Astrocyte of the cerebellum (primary cell): ENCODE measurements at regions not wholly inside any gene's neighbourhood (a gene's known extent, or its start where the extent isn't known, plus 50 kb on each side); places are given as distances from the start of the nearest gene placed in this dataset.

ENCODE experiments used
- DNase-seq: peaks from one replicate; pipeline ENCODE4 v3.0.0-alpha.2; 2011; ENCODE audit warnings: low read depth
- H3K4me3 ChIP-seq: 2 replicates; pipeline ENCODE4 v1.5.1; 2011; ENCODE audit warnings: mild to moderate bottlenecking, low read depth, low read length, moderate library complexity
- in situ Hi-C: cut with HindIII; loops from 2 replicates; pipeline ENCODE4 v1.10.0; 2017; ENCODE audit warnings: low sequenced_read_pairs
- TF ChIP-seq, protein P1 (sequence below): IDR thresholded peaks from 2 replicates; pipeline ENCODE4 v1.5.1; 2012; ENCODE audit warnings: low read length, low read depth, moderate library complexity, mild to moderate bottlenecking; ENCODE audit errors: missing control alignments

- DNase-seq: no peak
- no peak overlapping the region for H3K4me3 ChIP-seq
- in situ Hi-C loops: no loop called here
- TF ChIP-seq, protein P1, sequence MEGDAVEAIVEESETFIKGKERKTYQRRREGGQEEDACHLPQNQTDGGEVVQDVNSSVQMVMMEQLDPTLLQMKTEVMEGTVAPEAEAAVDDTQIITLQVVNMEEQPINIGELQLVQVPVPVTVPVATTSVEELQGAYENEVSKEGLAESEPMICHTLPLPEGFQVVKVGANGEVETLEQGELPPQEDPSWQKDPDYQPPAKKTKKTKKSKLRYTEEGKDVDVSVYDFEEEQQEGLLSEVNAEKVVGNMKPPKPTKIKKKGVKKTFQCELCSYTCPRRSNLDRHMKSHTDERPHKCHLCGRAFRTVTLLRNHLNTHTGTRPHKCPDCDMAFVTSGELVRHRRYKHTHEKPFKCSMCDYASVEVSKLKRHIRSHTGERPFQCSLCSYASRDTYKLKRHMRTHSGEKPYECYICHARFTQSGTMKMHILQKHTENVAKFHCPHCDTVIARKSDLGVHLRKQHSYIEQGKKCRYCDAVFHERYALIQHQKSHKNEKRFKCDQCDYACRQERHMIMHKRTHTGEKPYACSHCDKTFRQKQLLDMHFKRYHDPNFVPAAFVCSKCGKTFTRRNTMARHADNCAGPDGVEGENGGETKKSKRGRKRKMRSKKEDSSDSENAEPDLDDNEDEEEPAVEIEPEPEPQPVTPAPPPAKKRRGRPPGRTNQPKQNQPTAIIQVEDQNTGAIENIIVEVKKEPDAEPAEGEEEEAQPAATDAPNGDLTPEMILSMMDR: no peak
These were observed 167.5 kb upstream of the PODXL start for GRCh38 chr7:131723926-131724325.

GRCh38 chr7:131722371-131722770, 165.9 kb upstream of the PODXL start:
- TF ChIP-seq, protein P1: no peak
- no peak overlapping the region for H3K4me3 ChIP-seq
- in situ Hi-C loops: no loop called here
- DNase-seq: no peak

- TF ChIP-seq, protein P1: no peak
- H3K4me3 ChIP-seq: no peak overlapping the region
- in situ Hi-C loops: no loop called here
- no peak for DNase-seq
These were observed 165.2 kb upstream of the PODXL start for GRCh38 chr7:131721660-131722059.

DNA sequence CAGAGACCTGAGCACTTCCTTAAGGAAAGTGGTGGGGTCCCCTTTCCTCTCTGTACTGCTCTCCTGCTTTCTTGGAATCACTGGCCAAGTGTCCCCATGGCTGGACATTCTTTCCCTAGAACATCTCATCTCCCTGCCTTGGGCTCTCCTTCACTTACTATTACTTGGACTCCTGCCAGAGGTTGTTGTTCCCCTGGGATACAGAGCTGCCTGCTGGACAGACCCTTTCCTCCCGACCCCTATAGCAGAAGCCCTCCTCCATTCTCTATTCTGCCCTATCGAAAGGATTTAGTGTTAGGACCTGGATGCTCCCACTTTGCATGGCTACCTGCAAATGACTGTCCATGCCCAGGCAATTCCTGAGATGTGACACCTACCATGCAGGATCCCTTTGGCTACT, 164.3 kb upstream of the PODXL start:
- H3K4me3 ChIP-seq: no peak overlapping the region
- TF ChIP-seq, protein P1: no peak
- in situ Hi-C loops: no loop called here
- DNase-seq: no peak

- DNase-seq: no peak
- in situ Hi-C loops: no loop called here
- no peak overlapping the region for H3K4me3 ChIP-seq
- TF ChIP-seq, protein P1: no peak
These were observed 160.8 kb upstream of the PODXL start for GRCh38 chr7:131717181-131717580.

DNA sequence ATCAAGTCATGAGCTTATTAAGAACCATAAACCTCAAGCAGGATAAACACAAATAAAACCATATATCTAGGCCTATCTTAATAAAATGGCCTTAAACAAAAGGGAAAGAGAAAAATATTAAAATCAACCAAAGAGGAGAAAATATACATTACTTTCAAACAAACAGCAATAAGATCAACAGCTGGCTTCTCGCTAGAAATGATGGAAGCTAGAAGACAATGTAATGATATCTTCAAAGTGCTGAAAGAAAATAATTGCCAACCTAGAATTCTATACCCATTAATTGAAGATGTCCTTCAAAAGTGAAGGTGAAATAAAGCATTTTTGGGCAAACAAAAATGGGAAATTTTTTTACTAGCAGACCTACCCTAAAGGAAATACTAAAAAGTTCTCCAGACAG, 142.9 kb upstream of the PODXL start:
- TF ChIP-seq, protein P1: no peak
- in situ Hi-C loops: no loop called here
- H3K4me3 ChIP-seq: no peak overlapping the region
- DNase-seq: no peak
